GM12878 (cell line): ENCODE measurements at regions not wholly inside any gene's neighbourhood (a gene's known extent, or its start where the extent isn't known, plus 50 kb on each side); places are given as distances from the start of the nearest gene placed in this dataset.

Experiments
- ATAC-seq: fragments of 200-7000 bp; cut with Tn5 transposase; 3 replicates; pipeline ENCODE4 v1.9.1; 2020; ENCODE audit warnings: mild to moderate bottlenecking, moderate library complexity
- BruUV-seq: library from RNA; stranded (reverse); fragments of 400-500 nt; replicated peaks from 2 replicates; lab custom pipeline; 2021; lab: Mats Ljungman, UMichigan
- CTCF ChIA-PET: fragments of 300-600 bp; sonication (Branson Sonifier 250); formaldehyde crosslinking; extraction: SDS; loops from one replicate; lab custom pipeline; 2021; ENCODE audit warnings: inconsistent platforms; lab: Yijun Ruan, JAX
- POLR2A ChIA-PET: fragments of 350-600 bp; formaldehyde crosslinking; extraction: SDS; loops from one replicate; lab custom pipeline; 2021; ENCODE audit warnings: inconsistent platforms; lab: Charles Lee
- RAD21 ChIA-PET: fragments of 300-600 bp; sonication (Branson Sonifier 250); formaldehyde crosslinking; loops from one replicate; lab custom pipeline; 2023; ENCODE audit warnings: antibody characterized with exemption; ENCODE audit not compliant: unreplicated experiment; lab: Charles Lee
- SMC1A ChIA-PET: fragments of 300-600 bp; sonication (Branson Sonifier 250); formaldehyde crosslinking; loops from one replicate; lab custom pipeline; 2023; ENCODE audit not compliant: unreplicated experiment, uncharacterized antibody; lab: Charles Lee
- DNase-seq: peaks from one replicate; pipeline ENCODE4 v3.0.0-alpha.2; 2011; ENCODE audit warnings: low read depth, low spot score
- FAIRE-seq: peaks from 3 replicates; lab custom pipeline; 2011; peaks lifted over from hg19 to GRCh38; lab: Jason Lieb, UNC
- H2AFZ ChIP-seq: 2 replicates; pipeline ENCODE4 v1.6.0; 2011; ENCODE audit warnings: low read depth, low read length, control low read depth; ENCODE audit not compliant: control insufficient read depth
- H3K27ac ChIP-seq: 2 replicates; pipeline ENCODE4 v1.5.1; 2011; ENCODE audit warnings: control low read depth; ENCODE audit not compliant: control insufficient read depth, insufficient read depth
- H3K27me3 ChIP-seq, 2 experiments: replicated peaks in 1 of 2; 2 replicates each; pipeline versions ENCODE4 v1.6.0 to v1.6.1; 2011; ENCODE audit warnings: low read length in 1 of 2; ENCODE audit not compliant: control insufficient read depth in 2 of 2, insufficient read depth in 2 of 2
- H3K36me3 ChIP-seq, 2 experiments: 2 replicates each; pipeline ENCODE4 v1.5.1; 2011; ENCODE audit warnings: low read length in 1 of 2; ENCODE audit not compliant: control insufficient read depth in 2 of 2, insufficient read depth in 2 of 2
- H3K4me1 ChIP-seq: 2 replicates; pipeline ENCODE4 v1.6.1; 2011; ENCODE audit warnings: mild to moderate bottlenecking, low read length, moderate library complexity, mixed read lengths; ENCODE audit not compliant: control insufficient read depth, insufficient read depth
- H3K4me2 ChIP-seq: 2 replicates; pipeline ENCODE4 v1.6.0; 2011; ENCODE audit warnings: control low read depth; ENCODE audit not compliant: control insufficient read depth, insufficient read depth
- H3K4me3 ChIP-seq: fragments of 200-600 bp; sonication (generic); 2 replicates; pipeline ENCODE4 v1.5.1; 2016
- H3K79me2 ChIP-seq: 2 replicates; pipeline ENCODE4 v1.6.0; 2011; ENCODE audit warnings: low read length; ENCODE audit not compliant: control insufficient read depth, insufficient read depth
- H3K9ac ChIP-seq: 2 replicates; pipeline ENCODE4 v1.8.0; 2011; ENCODE audit warnings: low read length, control low read depth, mixed read lengths; ENCODE audit not compliant: control insufficient read depth, insufficient read depth
- H3K9me3 ChIP-seq: replicated peaks from 3 replicates; pipeline ENCODE4 v1.5.1; 2011; ENCODE audit warnings: mild to moderate bottlenecking, low read length; ENCODE audit not compliant: control insufficient read depth, insufficient read depth
- H4K20me1 ChIP-seq: 2 replicates; pipeline ENCODE4 v1.6.0; 2011; ENCODE audit not compliant: control insufficient read depth, insufficient read depth
- BRCA1 ChIP-seq: IDR thresholded peaks from 2 replicates; pipeline ENCODE4 v1.6.1; 2011; ENCODE audit warnings: low read depth, low read length, improper control_type of control experiment
- CREB1 ChIP-seq: IDR thresholded peaks from 2 replicates; pipeline ENCODE4 v1.6.1; 2012; ENCODE audit warnings: low read depth, mild to moderate bottlenecking, inconsistent platforms
- CUX1 ChIP-seq: IDR thresholded peaks from 2 replicates; pipeline ENCODE4 v1.6.1; 2012; ENCODE audit warnings: improper control_type of control experiment, low read depth, low read length; ENCODE audit not compliant: insufficient replicate concordance
- DPF2 ChIP-seq: fragments of 450-650 bp; IDR thresholded peaks from 2 replicates; pipeline ENCODE4 v1.6.1; 2017; ENCODE audit warnings: mild to moderate bottlenecking
- ESRRA ChIP-seq: IDR thresholded peaks from 2 replicates; pipeline ENCODE4 v1.6.1; 2012; ENCODE audit warnings: mild to moderate bottlenecking, low read length, improper control_type of control experiment
- ETV6 ChIP-seq, 2 experiments: fragments of 450-650 bp in 1 of 2; IDR thresholded peaks in 1 of 2; conservative IDR thresholded peaks in 1 of 2; 2 replicates each; pipeline ENCODE4 v1.6.1; 2014; ENCODE audit warnings: antibody characterized with exemption in 1 of 2, borderline replicate concordance in 1 of 2, low read depth in 1 of 2, mild to moderate bottlenecking in 1 of 2, moderate library complexity in 1 of 2
- MEF2B ChIP-seq: fragments of 450-650 bp; IDR thresholded peaks from 2 replicates; pipeline ENCODE4 v1.6.1; 2018; ENCODE audit warnings: mild to moderate bottlenecking, moderate library complexity; ENCODE audit not compliant: partially characterized antibody, poor library complexity, severe bottlenecking
- MYB ChIP-seq: fragments of 150-350 bp; IDR thresholded peaks from 2 replicates; pipeline ENCODE4 v1.6.1; 2014; ENCODE audit warnings: mild to moderate bottlenecking, low read depth, low read length, borderline replicate concordance
- TCF7 ChIP-seq: IDR thresholded peaks from 2 replicates; pipeline ENCODE4 v1.6.1; 2014; ENCODE audit warnings: antibody characterized with exemption, borderline replicate concordance
- ZNF274 ChIP-seq: IDR thresholded peaks from one replicate; pipeline ENCODE4 v1.8.0; 2011; ENCODE audit not compliant: insufficient read length, insufficient read depth
- ZNF592 ChIP-seq: fragments of 450-650 bp; IDR thresholded peaks from 2 replicates; pipeline ENCODE4 v1.6.1; 2017; ENCODE audit warnings: mild to moderate bottlenecking, moderate library complexity
- ZZZ3 ChIP-seq: IDR thresholded peaks from 2 replicates; pipeline ENCODE4 v1.6.1; 2011; ENCODE audit warnings: low read depth; ENCODE audit not compliant: control insufficient read depth, insufficient read length
- WGBS: methylation state at CpG from one replicate; pipeline ENCODE4 v1.1.6; 2016; ENCODE audit warnings: low lambda C conversion rate; ENCODE audit not compliant: insufficient replicate concordance, insufficient coverage; ENCODE audit errors: missing lambda C conversion rate; 5-methylcytosine and 5-hydroxymethylcytosine counted together
- in situ Hi-C: fragments of 300-500 bp; cut with MboI; formaldehyde crosslinking; loops from 9 replicates; pipeline ENCODE4 v1.14.3; 2018; ENCODE audit warnings: mixed read lengths
- intact Hi-C: fragments of 100-400 bp; cut with micrococcal nuclease; formaldehyde crosslinking; loops from one replicate; pipeline ENCODE4 v1.14.2; 2022; ENCODE audit not compliant: unreplicated experiment

DNA sequence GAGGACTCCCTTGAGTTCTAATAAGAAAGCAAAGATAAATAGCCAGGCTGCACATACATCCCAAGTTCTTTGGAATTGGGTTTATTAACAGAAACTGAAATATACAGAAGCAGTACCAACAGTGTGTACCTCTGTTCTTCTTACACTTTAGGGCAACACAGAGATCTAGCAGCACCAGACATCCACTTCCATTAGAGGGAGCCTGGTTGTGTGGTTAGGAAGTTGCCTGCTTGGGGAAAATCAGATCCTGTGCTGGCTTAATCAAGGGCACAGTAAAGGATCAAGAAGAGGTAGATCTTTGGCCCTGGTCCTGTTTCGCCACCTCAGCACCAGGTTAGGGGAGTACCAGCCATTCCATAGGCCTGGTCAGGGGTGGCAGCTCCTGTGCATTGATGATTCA, 231.1 kb upstream of the ARHGAP24 start:
- ATAC-seq (no peak), FAIRE-seq (no peak), DNase-seq (no peak)
- no peak overlapping the region for H3K4me3 ChIP-seq
- H3K27ac ChIP-seq = no peak overlapping the region
- RAD21 ChIA-PET = no interaction called here
- BruUV-seq = no TSS peak
- H4K20me1 ChIP-seq = no peaks in the 10 kb centered on the region
- no peak overlapping the region for H2AFZ ChIP-seq
- in situ Hi-C loops (no loop called here), intact Hi-C loops (no loop called here)
- no peak overlapping the region for H3K4me2 ChIP-seq
- no peaks in the 10 kb centered on the region for H3K79me2 ChIP-seq
- CTCF ChIA-PET = no interaction called here
- no peaks in the 10 kb centered on the region for H3K36me3 ChIP-seq
- SMC1A ChIA-PET = interaction anchor here (0.8 to 1.0 kb wide), 2 partner anchors 8 to 13 kb away, joined by 4 read pairs; no protein-coding TSS in a partner anchor
- H3K4me1 ChIP-seq = no peaks in the 10 kb centered on the region
- no peak for TF ChIP-seq ZZZ3
- TF ChIP-seq ZNF274 = no peak
- no peak for TF ChIP-seq ETV6 (conservative IDR thresholded peaks at IDR 0.05 in 1 of 2, IDR thresholded peaks at IDR 0.05 in 1 of 2; ENCODE audit: borderline replicate concordance in 1 of 2, low read depth in 1 of 2)
- no peak for TF ChIP-seq ESRRA
- TF ChIP-seq CUX1 = no peak
- TF ChIP-seq TCF7 = no peak
- no peak for TF ChIP-seq ZNF592
- TF ChIP-seq MEF2B = no peak
- no peak for TF ChIP-seq DPF2
- TF ChIP-seq CREB1 = no peak
- TF ChIP-seq MYB = no peak
- no peak for TF ChIP-seq BRCA1
- no peaks in the 10 kb centered on the region for H3K9me3 ChIP-seq
- no peaks in the 10 kb centered on the region for H3K27me3 ChIP-seq
- POLR2A ChIA-PET = no interaction called here
- H3K9ac ChIP-seq = no peak overlapping the region
- 14% methylated on average over 1 of the region's 1 CpG for WGBS
